Activated T-cell treated with anti-CD3 and anti-CD28 coated beads, Interleukin-2, amount 50 U/mL, for 48 hours (primary cell): ENCODE measurements at regions not wholly inside any gene's neighbourhood (a gene's known extent, or its start where the extent isn't known, plus 50 kb on each side); places are given as distances from the start of the nearest gene placed in this dataset.
"Not testable (repeated sequence)": the region's sequence is repeated elsewhere in the genome, so short reads cannot be mapped to it uniquely, and the experiment has no call there.

ENCODE experiments used
- DNase-seq, 2 experiments: peaks; one replicate each; pipeline ENCODE4 v3.0.0-alpha.2; 2020

DNA sequence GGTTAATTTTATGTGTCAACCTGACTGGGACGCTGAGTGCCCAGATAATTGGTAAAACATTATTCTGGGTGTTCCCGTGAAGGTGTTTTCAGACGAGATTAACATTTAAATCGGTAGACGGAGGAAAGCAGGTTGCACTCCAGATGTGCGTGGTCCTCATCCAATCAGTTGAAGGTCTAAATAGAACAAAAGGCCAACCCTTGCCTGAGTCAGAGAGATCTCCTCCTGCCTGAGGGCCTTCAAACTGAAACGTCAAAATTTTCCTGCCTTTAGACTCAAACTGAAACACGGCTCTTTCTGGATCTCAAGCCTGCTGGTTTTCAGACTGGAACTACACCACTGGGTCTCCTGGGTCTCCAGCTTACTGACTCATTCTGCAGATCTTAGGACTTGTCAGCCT is 70.9 kb downstream of the NPIPA5 start:
- not testable (repeated sequence) for DNase-seq

DNA sequence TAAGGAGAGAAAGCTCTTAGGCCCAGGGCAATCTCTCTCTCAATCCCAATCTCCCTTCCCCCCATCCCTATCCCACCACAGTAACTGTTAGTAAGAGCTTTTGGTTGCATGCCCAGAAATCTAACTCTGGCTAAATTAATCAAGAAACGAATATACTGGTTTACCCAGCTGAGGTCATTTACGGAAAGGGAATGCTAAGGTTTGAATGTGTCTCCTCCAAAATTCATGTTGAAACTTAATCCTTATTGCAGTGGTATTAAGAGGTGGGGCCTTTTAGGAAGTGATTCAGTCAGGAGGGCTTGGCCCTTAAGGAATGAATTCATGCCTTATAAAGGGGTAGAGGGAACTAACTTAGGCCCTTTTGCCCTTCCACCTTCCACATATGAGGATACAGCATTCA is 72.2 kb downstream of the NPIPA5 start:
- DNase-seq: not testable (repeated sequence)

DNA sequence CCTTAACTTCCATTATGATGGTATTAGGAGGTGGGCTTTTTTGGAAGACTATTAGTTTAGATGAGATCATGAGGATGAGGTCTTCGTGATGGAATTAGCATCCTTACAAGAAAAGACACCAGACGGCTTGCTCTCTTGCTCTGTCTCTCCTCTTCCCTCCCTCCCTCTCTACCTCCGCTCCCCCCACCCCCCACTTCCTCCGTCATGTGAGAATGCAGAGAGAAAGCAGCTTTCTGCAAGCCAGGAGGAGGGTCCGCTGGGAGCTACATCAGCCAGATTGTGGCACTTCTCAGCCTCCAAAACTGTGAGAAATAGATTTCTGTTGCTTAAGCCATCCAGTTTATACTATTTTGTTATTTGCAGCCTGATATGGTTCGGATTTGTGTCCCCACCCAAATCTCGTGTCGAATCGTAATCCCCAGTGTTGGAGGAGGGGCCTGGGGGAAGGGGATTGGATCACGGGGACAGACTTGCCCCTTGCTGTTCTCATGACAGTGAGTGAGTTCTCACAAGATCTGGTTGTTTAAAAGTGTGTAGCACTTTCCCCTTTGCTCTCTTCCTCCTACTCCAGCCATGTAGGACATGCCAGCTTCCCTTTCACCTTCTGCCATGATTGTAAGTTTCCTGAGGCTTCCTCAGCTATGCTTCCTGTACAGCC is 74.3 kb downstream of the NPIPA5 start:
- not testable (repeated sequence) for DNase-seq

DNA sequence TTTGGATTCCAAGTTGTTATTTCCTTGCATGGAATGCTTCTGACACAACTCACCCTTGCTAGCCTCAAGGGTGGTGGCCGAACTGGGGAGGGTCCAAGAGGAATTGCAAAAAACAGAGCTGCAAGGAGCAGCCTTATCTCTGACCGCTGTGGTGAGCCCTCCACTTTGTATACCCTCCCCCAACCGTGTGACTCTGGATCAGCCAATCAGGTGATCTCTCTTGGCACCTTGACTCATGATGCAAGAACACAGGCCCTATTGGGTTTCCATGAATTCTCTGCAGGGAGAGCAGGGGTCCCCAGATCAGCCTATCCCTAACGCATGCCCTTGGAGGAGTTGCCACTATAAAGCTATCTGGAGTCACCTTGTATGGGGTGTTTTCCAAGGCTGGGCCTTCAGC is 81.0 kb downstream of the NPIPA5 start:
- DNase-seq: not testable (repeated sequence)

- DNase-seq: not testable (repeated sequence)
Measured at GRCh38 chr16:15274796-15275195, 103.3 kb downstream of the NPIPA5 start.

DNA sequence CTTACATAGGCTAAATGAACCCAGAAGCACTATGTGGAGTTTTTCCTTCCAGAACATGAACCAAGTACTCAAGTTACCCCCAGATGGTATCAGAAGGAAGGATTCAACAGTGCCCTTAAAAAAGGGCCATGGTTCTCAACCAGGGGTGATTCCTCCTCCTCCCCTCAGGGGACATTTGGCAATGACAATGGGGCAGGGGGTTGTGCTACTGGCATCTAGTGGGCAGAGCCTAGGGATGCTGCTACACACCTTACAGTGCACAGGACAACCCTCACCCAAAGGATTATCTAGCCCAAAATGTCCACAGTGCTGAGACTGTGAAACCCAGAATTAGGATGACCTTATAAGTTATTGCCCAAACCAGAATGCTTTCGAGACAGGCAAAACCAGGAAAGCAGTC is 104.1 kb downstream of the NPIPA5 start:
- not testable (repeated sequence) for DNase-seq

- not testable (repeated sequence) for DNase-seq
Measured at GRCh38 chr16:15266941-15267340, 111.2 kb downstream of the NPIPA5 start.

DNA sequence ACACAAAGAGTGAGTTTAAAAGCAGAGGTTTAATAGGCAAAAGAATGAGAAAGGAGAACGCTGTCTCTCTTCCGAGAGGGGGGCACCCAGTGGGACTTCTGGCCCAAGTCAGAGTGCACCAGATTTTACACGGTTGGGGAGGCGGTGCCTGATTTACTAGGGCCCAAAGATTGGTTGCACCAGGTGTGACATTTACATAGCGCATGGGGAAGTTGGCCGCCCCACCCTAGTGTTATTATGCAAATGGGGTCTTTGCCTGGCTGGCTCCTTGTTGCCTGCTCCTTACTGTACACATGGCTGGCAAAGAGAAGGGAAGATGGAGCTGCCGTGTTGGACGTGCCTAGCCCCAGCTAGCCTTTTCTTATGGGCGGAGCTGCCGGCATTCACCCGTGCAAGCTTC is 115.9 kb downstream of the NPIPA5 start:
- not testable (repeated sequence) for DNase-seq

- DNase-seq: not testable (repeated sequence)
Measured at GRCh38 chr16:15247971-15248370, 130.1 kb downstream of the NPIPA5 start.

GRCh38 chr16:15236674-15237323 is 141.3 kb downstream of the NPIPA5 start:
- DNase-seq: not testable (repeated sequence)

DNA sequence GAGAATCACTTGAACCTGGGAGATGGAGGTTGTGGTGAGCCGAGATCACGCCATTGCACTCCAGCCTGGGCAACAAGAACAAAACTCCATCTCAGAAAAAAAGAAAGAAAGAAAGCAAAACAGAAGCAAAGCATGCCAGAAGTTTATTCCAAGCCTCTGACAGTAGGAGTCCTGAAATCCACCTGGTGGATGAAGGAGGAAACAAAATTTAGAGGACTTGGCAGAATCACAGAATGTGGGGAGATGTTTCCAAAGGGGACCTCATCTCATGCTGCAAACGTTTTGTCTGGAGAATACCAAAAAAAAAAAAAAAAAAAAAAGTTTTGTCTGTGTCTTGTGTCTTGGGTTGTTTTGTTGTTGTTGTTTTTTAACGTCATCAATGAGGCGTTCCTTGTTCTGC is 141.1 kb upstream of the RRN3 start:
- DNase-seq: not testable (repeated sequence)

- not testable (repeated sequence) for DNase-seq
Measured at GRCh38 chr16:15234702-15235101, 140.6 kb upstream of the RRN3 start.

- not testable (repeated sequence) for DNase-seq
Measured at GRCh38 chr16:15230432-15230831, 136.4 kb upstream of the RRN3 start.

DNA sequence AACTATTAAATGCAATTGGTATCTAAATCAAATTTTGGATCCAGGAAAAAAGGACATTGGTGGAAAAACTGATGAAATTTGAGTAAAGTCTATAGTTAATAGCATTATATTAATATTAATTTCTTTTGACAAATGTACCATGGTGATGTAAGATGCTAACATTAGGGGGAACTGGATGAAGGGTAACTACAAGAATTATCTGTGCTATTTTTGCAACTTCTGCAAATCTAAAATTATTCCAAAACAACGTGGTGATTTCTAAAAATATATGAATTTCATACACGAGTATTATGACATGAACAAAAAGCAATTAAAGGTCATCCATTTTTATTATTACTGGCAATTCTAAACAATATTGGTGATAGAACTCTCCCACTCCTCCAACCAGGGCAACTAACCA is 135.6 kb upstream of the RRN3 start:
- not testable (repeated sequence) for DNase-seq

- DNase-seq: not testable (repeated sequence)
Measured at GRCh38 chr16:15224651-15225050, 130.6 kb upstream of the RRN3 start.

DNA sequence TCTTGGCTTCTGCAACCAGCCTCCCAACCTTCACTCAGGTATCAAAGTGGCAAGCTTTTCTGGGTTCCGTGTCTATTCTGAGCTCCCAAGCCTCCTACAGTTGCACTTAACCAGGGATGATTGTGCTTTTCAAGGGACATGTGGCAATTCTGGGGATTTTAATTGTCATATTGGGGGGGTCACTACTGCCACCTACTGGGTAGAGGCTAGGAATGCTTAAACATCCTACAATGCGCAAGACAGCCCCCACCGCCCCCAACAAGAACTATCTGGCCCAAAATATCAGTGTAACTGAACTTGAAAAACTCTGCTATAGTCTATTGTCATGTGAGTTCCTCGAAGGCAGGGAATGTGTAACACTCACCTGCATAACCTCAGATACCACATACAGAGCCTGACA is 129.3 kb upstream of the RRN3 start:
- not testable (repeated sequence) for DNase-seq

GRCh38 chr16:15219679-15220615 is 125.9 kb upstream of the RRN3 start:
- peak; percentile 24 to 26 for DNase-seq

- DNase-seq: not testable (repeated sequence)
Measured at GRCh38 chr16:15218856-15219500, 124.9 kb upstream of the RRN3 start.

DNA sequence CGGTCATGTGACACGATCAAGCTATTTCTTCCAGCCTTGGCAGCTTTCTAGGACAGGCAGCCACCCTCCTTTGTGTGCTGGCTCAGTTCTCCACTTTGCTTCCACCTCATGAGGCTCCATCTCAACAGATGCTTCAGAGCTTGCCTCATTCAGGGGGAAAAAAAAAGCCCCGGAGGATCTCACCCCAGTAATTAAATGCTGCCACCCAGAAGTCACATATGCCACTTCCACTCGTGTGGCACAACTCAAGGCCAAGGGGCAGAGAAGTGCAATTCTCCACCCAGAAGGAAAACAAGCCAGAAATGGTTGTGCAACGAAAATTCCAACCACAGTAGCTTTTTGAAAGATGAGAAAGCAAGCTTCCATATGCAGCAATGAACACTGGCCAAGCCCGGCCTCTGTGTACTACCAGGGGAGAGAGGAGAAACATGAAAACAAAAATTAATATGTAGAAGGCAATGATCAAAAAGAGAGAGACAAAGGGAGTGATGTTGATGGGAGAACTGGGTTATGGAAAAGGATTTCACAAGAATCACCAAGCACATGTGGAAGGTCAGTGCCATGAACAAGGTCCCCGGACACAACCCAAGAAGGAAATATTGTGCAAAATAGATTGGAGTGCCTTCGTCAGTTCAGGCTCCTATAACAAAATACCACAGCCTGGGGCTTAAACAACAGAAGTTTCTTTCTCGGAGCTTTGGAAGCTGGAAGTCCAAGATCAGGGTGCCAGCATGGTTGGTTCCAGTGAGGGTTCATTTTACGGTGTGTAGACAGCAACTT is 113.3 kb upstream of the RRN3 start:
- DNase-seq: not testable (repeated sequence)

- not testable (repeated sequence) for DNase-seq
Measured at GRCh38 chr16:15206439-15206838, 112.4 kb upstream of the RRN3 start.

- DNase-seq: not testable (repeated sequence)
Measured at GRCh38 chr16:15205939-15206338, 111.9 kb upstream of the RRN3 start.

- DNase-seq: not testable (repeated sequence)
Measured at GRCh38 chr16:15204571-15204970, 110.5 kb upstream of the RRN3 start.
